ENCODE measurements at regions not wholly inside any gene's neighbourhood (a gene's known extent, or its start where the extent isn't known, plus 50 kb on each side); places are given as distances from the start of the nearest gene placed in this dataset.

- Histone ChIP-seq H3K36me3 (no peaks in the 10 kb centered on the region), H3K27ac (no peak overlapping the region), H3K4me2 (no peak overlapping the region), H3K4me1 (no peaks in the 10 kb centered on the region), H4K20me1 (no peaks in the 10 kb centered on the region), H3K27me3 (no peaks in the 10 kb centered on the region), H3K9ac (no peak overlapping the region), H3K9me3 (no peaks in the 10 kb centered on the region), H3K4me3 (no peak overlapping the region)
- TF ChIP-seq Cebpa-rat (IDR thresholded peaks at IDR 0.05): no peak
Observed at GRCh38 chr2:21650569-21650968, 526.8 kb downstream of the TDRD15 start.

DNA sequence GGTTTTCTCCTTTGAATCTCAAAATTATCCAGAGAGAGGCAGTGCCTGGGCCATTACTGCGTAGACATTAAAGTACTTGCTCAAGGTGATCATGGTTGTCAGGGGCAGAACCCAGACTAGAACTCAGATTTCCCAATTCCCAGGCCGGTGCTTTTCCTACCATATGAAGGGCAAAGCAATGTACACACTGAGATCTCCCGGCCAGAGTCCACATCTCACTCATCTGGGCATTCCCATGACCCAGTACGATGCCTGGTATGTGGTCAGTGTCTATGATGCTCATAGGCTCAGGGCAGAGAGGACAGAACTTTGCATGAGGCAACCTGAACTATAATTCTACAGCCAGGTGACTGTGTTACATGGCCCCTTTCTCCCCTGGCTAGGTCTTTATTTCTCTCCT lies 531.4 kb downstream of the TDRD15 start:
- Histone ChIP-seq H3K9me3 (no peaks in the 10 kb centered on the region), H3K27me3 (no peaks in the 10 kb centered on the region), H4K20me1 (no peaks in the 10 kb centered on the region), H3K4me2 (no peak overlapping the region), H3K4me3 (no peak overlapping the region), H3K27ac (no peak overlapping the region), H3K4me1 (no peaks in the 10 kb centered on the region), H3K36me3 (no peaks in the 10 kb centered on the region), H3K9ac (no peak overlapping the region)
- no peak for TF ChIP-seq Cebpa-rat (IDR thresholded peaks at IDR 0.05)

DNA sequence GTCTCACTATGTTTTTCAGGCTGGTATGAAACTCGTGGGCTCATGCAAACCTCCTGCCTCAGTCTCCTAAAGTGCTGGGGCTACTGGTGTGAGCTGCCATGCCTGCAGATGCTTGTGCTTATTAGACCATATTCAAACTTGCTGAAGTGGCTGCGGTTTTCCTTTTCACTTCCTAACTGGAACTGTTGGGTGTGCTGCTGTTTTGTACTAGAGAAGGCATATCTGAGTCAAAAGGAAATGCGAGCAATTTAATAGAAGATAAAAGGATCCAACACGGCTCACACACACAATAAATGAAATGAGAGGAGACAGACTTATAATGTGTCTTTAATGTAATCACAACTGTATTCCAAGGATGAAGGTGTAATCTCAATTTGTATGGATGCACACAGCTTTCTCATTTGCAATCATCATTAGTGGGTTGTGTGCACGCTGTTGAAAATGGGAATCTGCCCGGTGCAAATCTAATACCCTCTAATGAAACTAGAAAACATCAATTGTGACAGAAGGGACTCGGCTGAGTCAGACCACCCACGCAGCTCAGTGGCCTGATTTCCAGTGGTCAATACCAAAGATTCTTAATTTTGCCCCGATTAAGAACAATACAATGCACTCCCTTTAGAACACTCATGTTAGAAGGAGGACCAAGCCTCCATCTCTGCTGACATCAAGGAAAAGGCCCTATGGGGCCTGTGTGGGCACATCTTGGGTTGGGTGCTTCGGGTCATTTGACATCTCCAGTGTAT lies 532.7 kb downstream of the TDRD15 start:
- H3K27ac ChIP-seq: no peak overlapping the region
- H4K20me1 ChIP-seq: no peaks in the 10 kb centered on the region
- no peak overlapping the region for H3K4me2 ChIP-seq
- H3K27me3 ChIP-seq: no peaks in the 10 kb centered on the region
- H3K36me3 ChIP-seq: no peaks in the 10 kb centered on the region
- H3K9ac ChIP-seq: no peak overlapping the region
- TF ChIP-seq Cebpa-rat (IDR thresholded peaks at IDR 0.05): no peak
- H3K4me3 ChIP-seq: no peak overlapping the region
- no peaks in the 10 kb centered on the region for H3K9me3 ChIP-seq
- no peaks in the 10 kb centered on the region for H3K4me1 ChIP-seq

GRCh38 chr2:21657445-21657844 lies 533.7 kb downstream of the TDRD15 start:
- no peak overlapping the region for H3K4me3 ChIP-seq

DNA sequence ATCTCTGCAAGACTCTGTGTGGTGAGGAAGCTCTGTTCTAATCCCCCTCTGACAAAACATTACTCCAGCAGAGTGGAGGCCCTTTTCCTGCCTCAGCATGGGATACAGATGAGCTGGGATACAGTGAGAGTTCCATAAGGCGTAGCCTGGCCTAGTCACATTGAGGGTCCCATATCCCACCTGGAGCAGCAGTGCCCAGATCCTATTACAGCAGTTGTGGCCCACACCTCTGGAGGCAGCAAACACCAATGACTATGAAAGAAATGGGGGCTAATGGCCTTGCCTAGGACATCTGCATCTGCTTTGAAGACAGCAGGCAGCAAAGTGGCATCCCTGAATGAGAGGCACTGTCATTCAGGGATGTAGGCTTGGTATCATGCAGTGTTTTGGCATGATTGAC lies 534.5 kb downstream of the TDRD15 start:
- Histone ChIP-seq H3K27me3 (no peaks in the 10 kb centered on the region), H3K36me3 (no peaks in the 10 kb centered on the region), H3K4me3 (no peak overlapping the region), H3K9me3 (no peaks in the 10 kb centered on the region), H3K9ac (no peak overlapping the region), H4K20me1 (no peaks in the 10 kb centered on the region), H3K4me2 (no peak overlapping the region), H3K4me1 (no peaks in the 10 kb centered on the region), H3K27ac (no peak overlapping the region)
- no peak for TF ChIP-seq Cebpa-rat (IDR thresholded peaks at IDR 0.05)

More at GRCh38 chr2:21657445-21657844, 533.7 kb downstream of the TDRD15 start:
- no peaks in the 10 kb centered on the region for H3K36me3 ChIP-seq
- no peak overlapping the region for H3K9ac ChIP-seq
- TF ChIP-seq Cebpa-rat (IDR thresholded peaks at IDR 0.05): no peak
- H3K9me3 ChIP-seq: no peaks in the 10 kb centered on the region
- H3K4me1 ChIP-seq: no peaks in the 10 kb centered on the region
- no peak overlapping the region for H3K4me2 ChIP-seq
- no peaks in the 10 kb centered on the region for H3K27me3 ChIP-seq
- H4K20me1 ChIP-seq: no peaks in the 10 kb centered on the region
- no peak overlapping the region for H3K27ac ChIP-seq

- no peaks in the 10 kb centered on the region for H3K27me3 ChIP-seq
- TF ChIP-seq Cebpa-rat (IDR thresholded peaks at IDR 0.05): no peak
- H3K4me2 ChIP-seq: no peak overlapping the region
- no peaks in the 10 kb centered on the region for H3K4me1 ChIP-seq
- H3K9me3 ChIP-seq: no peaks in the 10 kb centered on the region
- H3K36me3 ChIP-seq: no peaks in the 10 kb centered on the region
- no peak overlapping the region for H3K4me3 ChIP-seq
- no peak overlapping the region for H3K9ac ChIP-seq
- no peaks in the 10 kb centered on the region for H4K20me1 ChIP-seq
- H3K27ac ChIP-seq: no peak overlapping the region
Observed at GRCh38 chr2:21658907-21659477, 535.2 kb downstream of the TDRD15 start.

GRCh38 chr2:21664083-21664482 lies 540.3 kb downstream of the TDRD15 start:
- TF ChIP-seq Cebpa-rat (IDR thresholded peaks at IDR 0.05): no peak
- H3K36me3 ChIP-seq: no peaks in the 10 kb centered on the region
- no peak overlapping the region for H3K4me3 ChIP-seq
- H3K27ac ChIP-seq: no peak overlapping the region
- no peaks in the 10 kb centered on the region for H3K9me3 ChIP-seq
- no peak overlapping the region for H3K4me2 ChIP-seq
- H3K27me3 ChIP-seq: no peaks in the 10 kb centered on the region
- no peak overlapping the region for H3K9ac ChIP-seq
- H4K20me1 ChIP-seq: no peaks in the 10 kb centered on the region
- H3K4me1 ChIP-seq: no peaks in the 10 kb centered on the region

GRCh38 chr2:21667638-21668037 lies 543.9 kb downstream of the TDRD15 start:
- Histone ChIP-seq H3K9me3 (no peaks in the 10 kb centered on the region), H4K20me1 (no peaks in the 10 kb centered on the region), H3K4me3 (no peak overlapping the region), H3K4me1 (peaks cover 5% of the 10 kb centered on the region; the same call in 1 of the 2 replicates), H3K9ac (no peak overlapping the region), H3K27ac (no peak overlapping the region), H3K4me2 (no peak overlapping the region), H3K36me3 (no peaks in the 10 kb centered on the region), H3K27me3 (no peaks in the 10 kb centered on the region)
- TF ChIP-seq Cebpa-rat (IDR thresholded peaks at IDR 0.05): no peak

GRCh38 chr2:21668078-21668710 lies 544.4 kb downstream of the TDRD15 start:
- Histone ChIP-seq H3K9me3 (no peaks in the 10 kb centered on the region), H3K4me1 (peaks cover 5% of the 10 kb centered on the region; the same call in 1 of the 2 replicates), H3K27ac (no peak overlapping the region), H3K4me3 (no peak overlapping the region), H3K9ac (no peak overlapping the region), H3K27me3 (no peaks in the 10 kb centered on the region), H3K4me2 (no peak overlapping the region), H4K20me1 (no peaks in the 10 kb centered on the region), H3K36me3 (no peaks in the 10 kb centered on the region)
- no peak for TF ChIP-seq Cebpa-rat (IDR thresholded peaks at IDR 0.05)

DNA sequence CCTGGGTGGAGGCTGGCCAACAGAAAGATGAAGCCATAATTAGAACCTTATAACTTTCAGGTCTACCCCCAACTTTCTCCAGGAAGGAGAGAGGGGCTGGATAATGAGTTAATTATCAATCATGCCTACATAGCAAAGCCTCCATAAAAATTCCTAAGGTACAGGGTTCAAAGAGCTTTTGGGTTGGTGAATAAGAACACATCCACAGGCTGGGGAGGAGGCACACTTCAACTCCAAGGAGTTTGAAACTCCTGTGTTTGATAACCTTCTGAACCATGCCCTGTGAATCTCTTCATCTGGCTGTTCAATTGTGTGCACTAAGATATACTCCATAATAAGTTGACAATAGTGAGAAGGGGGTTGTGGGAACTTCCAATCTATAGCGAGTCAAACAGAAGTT lies 552.3 kb downstream of the TDRD15 start:
- Histone ChIP-seq H3K27me3 (no peaks in the 10 kb centered on the region), H3K9me3 (no peaks in the 10 kb centered on the region), H3K36me3 (no peaks in the 10 kb centered on the region), H3K4me2 (no peak overlapping the region), H4K20me1 (no peaks in the 10 kb centered on the region), H3K4me1 (peaks cover 1% of the 10 kb centered on the region; the same call in 1 of the 2 replicates), H3K9ac (no peak overlapping the region), H3K27ac (no peak overlapping the region), H3K4me3 (no peak overlapping the region)
- TF ChIP-seq Cebpa-rat (IDR thresholded peaks at IDR 0.05): no peak

Data from BLaER1 (cell line).